Breast epithelium (tissue), 3 donors: ENCODE measurements at regions not wholly inside any gene's neighbourhood (a gene's known extent, or its start where the extent isn't known, plus 50 kb on each side); places are given as distances from the start of the nearest gene placed in this dataset.

Source experiments
- CTCF ChIP-seq, 3 donors: fragments of 450-650 bp; IDR thresholded peaks; one replicate each; pipeline ENCODE4 v1.5.1; 2016 to 2017; ENCODE audit warnings: antibody characterized with exemption in 3 of 3, mild to moderate bottlenecking in 3 of 3, moderate library complexity in 3 of 3
- POLR2A ChIP-seq: fragments of 450-650 bp; IDR thresholded peaks from one replicate; pipeline ENCODE4 v1.6.1; 2016; ENCODE audit warnings: antibody characterized with exemption, mild to moderate bottlenecking, moderate library complexity

GRCh38 chr22:48346911-48347310 lies 1480.8 kb downstream of the BRD1 start:
- no peak for TF ChIP-seq CTCF (IDR thresholded peaks at IDR 0.05)
- no peak for TF ChIP-seq POLR2A
